ENCODE measurements at regions not wholly inside any gene's neighbourhood (a gene's known extent, or its start where the extent isn't known, plus 50 kb on each side); places are given as distances from the start of the nearest gene placed in this dataset.
"Not testable (repeated sequence)": the region's sequence is repeated elsewhere in the genome, so short reads cannot be mapped to it uniquely, and the experiment has no call there.

DNA sequence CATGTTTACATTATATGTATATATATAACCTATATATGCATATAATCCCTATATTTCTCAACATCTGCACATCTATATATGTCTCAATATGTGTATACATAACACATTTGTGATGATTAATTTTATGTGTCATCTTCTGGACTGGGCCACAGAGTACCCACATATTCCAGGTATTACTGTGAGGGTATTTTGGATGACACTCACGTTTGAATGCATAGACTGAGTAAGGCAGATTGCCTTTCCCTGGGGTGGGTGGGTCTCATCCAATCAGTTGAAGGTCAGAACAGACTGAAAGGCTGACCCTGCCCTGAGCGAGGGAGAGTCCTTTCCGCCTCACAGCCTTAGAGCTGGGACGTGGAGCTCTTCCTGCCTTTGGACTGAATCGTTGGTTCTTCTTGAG, 295.2 kb upstream of the PFKP start:
- H3K36me3 Mint-ChIP-seq (ENCODE audit: low read depth): no peaks in the 10 kb centered on the region
- no peak overlapping the region for H3K4me3 Mint-ChIP-seq
- intact Hi-C loops (cut with micrococcal nuclease): no loop called here
- CTCF ChIA-PET: no interaction called here
- no peaks in the 10 kb centered on the region for H3K4me1 Mint-ChIP-seq (ENCODE audit: low read depth)
- no peak for DNase-seq
- H3K9me3 Mint-ChIP-seq: no peaks in the 10 kb centered on the region
- peaks cover 14% of the 10 kb centered on the region for H3K27me3 Mint-ChIP-seq (ENCODE audit: low read depth)
- H3K27ac Mint-ChIP-seq: no peak overlapping the region

DNA sequence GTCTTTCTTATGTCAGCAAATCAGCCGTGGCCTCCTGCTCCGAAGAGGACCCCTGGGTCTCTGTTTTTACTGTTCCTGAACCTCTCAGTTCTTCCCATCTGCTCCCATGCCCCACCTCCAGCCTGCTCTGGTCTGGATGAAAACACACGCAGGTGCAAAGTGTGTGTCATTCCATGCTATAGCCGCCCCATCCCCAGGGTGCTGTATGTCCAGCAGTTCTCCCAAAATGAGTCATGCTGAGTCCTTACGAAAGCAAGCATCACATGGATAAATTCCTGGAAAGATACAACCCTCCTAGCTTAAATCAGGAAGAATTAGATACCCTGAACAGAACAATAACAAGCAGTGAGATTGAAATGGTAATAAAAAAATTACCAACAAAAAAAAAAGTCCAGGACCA, 300.1 kb upstream of the PFKP start:
- H3K27me3 Mint-ChIP-seq (ENCODE audit: low read depth): peaks cover 28% of the 10 kb centered on the region
- H3K9me3 Mint-ChIP-seq; H3K4me1 Mint-ChIP-seq (ENCODE audit: low read depth); intact Hi-C loops (cut with micrococcal nuclease); H3K27ac Mint-ChIP-seq; H3K36me3 Mint-ChIP-seq (ENCODE audit: low read depth); CTCF ChIA-PET; H3K4me3 Mint-ChIP-seq; DNase-seq: not testable (repeated sequence)

DNA sequence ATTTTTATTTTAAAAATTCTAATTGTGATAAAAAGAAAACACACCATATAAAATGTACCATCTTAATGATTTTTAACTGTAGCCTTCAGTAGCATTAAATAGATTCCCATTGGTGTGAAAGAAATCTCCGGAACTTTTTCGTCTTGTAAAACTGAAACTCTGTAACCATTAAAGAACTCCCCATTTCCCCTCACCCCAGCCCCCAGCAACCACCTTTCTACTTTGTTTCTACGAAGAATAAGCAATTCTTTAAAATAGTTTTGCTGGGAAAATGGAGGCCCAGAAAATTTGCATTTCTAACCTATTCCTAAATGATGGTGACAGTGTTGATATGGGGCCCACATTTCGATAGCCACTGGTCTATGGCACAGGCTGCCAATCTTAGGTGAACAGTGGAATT, 305.4 kb upstream of the PFKP start:
- no peaks in the 10 kb centered on the region for H3K9me3 Mint-ChIP-seq
- no peak for DNase-seq
- CTCF ChIA-PET: interaction anchor here (0.6 kb wide), 1 partner anchor 213 kb away, joined by 3 read pairs; no protein-coding TSS in a partner anchor
- H3K36me3 Mint-ChIP-seq (ENCODE audit: low read depth): no peaks in the 10 kb centered on the region
- no peaks in the 10 kb centered on the region for H3K4me1 Mint-ChIP-seq (ENCODE audit: low read depth)
- no peak overlapping the region for H3K4me3 Mint-ChIP-seq
- no peak overlapping the region for H3K27ac Mint-ChIP-seq
- peaks cover 36% of the 10 kb centered on the region for H3K27me3 Mint-ChIP-seq (ENCODE audit: low read depth)
- intact Hi-C loops (cut with micrococcal nuclease): no loop called here

DNA sequence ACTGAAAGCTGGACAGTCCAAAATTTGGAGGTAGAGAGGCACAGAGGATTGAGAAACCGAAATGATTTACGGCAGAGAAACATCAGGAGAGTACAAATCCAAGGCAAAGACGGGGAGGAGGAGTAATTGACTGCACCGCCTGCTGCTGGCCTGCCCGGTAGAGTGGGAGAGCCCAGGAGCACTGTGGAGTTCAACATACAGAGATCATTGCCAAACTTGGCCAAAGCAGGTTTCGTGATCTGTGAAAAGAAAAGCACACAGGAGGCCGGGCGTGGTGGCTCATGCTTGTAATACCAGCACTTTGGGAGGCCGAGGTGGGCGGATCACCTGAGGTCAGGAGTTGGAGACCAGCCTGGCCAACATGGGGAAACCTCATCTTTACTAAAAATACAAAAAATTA, 306.0 kb upstream of the PFKP start:
- Mint-ChIP-seq H3K4me3 (no peak overlapping the region), H3K9me3 (no peaks in the 10 kb centered on the region)

DNA sequence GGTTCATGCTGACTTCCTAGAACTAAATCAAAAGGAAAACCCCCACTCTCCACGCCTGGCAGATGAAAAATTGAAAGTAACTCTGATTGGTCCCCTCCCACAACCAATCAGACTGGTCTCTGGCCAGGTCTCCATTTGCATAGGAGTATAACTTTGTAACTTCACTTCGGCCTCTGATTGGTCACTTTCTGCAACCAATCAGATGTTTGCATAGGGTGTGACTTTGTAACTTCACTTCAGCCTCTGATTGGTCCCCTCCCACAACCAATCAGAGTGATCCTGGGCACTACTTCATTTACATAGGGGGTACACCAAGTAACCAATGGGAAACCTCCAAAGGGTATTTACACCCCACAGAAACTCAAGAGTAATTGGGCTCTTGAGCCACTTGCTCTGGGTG, 306.6 kb upstream of the PFKP start:
- H3K9me3 Mint-ChIP-seq: no peaks in the 10 kb centered on the region
- peaks cover 38% of the 10 kb centered on the region for H3K27me3 Mint-ChIP-seq (ENCODE audit: low read depth)
- no peaks in the 10 kb centered on the region for H3K36me3 Mint-ChIP-seq (ENCODE audit: low read depth)
- CTCF ChIA-PET: no interaction called here
- H3K4me1 Mint-ChIP-seq (ENCODE audit: low read depth): no peaks in the 10 kb centered on the region
- H3K4me3 Mint-ChIP-seq: no peak overlapping the region
- DNase-seq: no peak
- intact Hi-C loops (cut with micrococcal nuclease): no loop called here
- H3K27ac Mint-ChIP-seq: no peak overlapping the region

More for the DNA sequence above, 306.0 kb upstream of the PFKP start:
- Mint-ChIP-seq H3K36me3 (ENCODE audit: low read depth) (no peaks in the 10 kb centered on the region), H3K27me3 (ENCODE audit: low read depth) (peaks cover 36% of the 10 kb centered on the region), H3K27ac (no peak overlapping the region), H3K4me1 (ENCODE audit: low read depth) (no peaks in the 10 kb centered on the region)
- CTCF ChIA-PET: no interaction called here
- intact Hi-C loops (cut with micrococcal nuclease): no loop called here
- DNase-seq: no peak

DNA sequence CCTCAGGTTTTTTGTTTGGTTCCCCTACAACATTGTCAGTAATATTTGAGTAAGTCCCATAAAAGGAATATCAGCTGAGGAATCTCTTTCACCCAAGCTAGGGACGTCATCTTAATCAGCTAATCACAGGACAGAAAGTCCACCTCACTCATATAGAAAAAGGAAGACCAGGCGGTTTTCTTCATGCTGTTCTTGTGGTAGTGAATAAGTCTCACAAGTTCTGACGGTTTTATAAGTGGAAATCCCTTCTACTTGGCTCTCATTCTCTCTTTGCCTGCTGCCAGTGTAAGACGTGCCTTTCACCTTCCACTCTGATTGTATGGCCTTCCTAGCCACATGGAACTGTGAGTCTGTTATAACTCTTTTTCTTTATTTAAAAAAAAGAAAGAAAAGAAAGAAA, 308.1 kb upstream of the PFKP start:
- Mint-ChIP-seq H3K36me3 (ENCODE audit: low read depth) (no peaks in the 10 kb centered on the region), H3K9me3 (no peaks in the 10 kb centered on the region), H3K4me1 (ENCODE audit: low read depth) (no peaks in the 10 kb centered on the region), H3K4me3 (no peak overlapping the region), H3K27ac (no peak overlapping the region), H3K27me3 (ENCODE audit: low read depth) (peaks cover 37% of the 10 kb centered on the region)
- CTCF ChIA-PET: no interaction called here
- DNase-seq: no peak
- intact Hi-C loops (cut with micrococcal nuclease): no loop called here

DNA sequence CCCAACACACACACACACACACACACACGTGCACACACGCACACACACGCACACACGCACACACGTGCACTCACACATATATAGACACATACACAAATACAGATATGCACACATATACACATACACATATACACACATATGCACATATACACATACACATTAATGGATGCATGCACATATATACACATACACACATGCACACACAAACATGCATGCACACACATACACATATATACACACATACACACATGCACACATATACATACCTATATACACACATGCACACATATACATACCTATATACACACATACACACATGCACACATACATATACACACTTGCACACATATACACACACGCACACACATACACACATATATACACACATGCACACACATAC, 312.4 kb upstream of the PFKP start:
- H3K4me1 Mint-ChIP-seq (ENCODE audit: low read depth): no peaks in the 10 kb centered on the region
- H3K4me3 Mint-ChIP-seq: no peak overlapping the region
- no peaks in the 10 kb centered on the region for H3K36me3 Mint-ChIP-seq (ENCODE audit: low read depth)
- H3K9me3 Mint-ChIP-seq: no peaks in the 10 kb centered on the region
- no peak for DNase-seq
- peaks cover 11% of the 10 kb centered on the region for H3K27me3 Mint-ChIP-seq (ENCODE audit: low read depth)
- no peak overlapping the region for H3K27ac Mint-ChIP-seq
- CTCF ChIA-PET: no interaction called here
- intact Hi-C loops (cut with micrococcal nuclease): no loop called here

DNA sequence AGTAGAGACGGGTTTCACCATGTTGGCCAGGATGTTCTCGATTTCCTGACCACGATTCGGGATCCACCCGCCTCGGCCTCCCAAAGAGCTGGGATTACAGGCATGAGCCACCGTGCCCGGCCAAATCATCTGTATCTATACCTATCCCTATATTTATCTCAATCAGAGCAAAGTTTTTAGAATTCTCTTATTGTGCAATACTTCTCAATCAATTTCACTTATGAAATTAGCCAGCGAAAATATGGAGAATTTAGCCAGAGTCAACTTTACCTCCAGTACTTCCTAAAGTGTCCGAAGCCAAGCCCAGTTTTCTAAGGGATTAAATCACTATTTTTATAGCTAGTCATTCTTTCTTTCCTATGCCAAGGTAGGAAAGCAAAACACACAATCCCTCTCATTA, 319.1 kb upstream of the PFKP start:
- DNase-seq: no peak
- Mint-ChIP-seq H3K36me3 (ENCODE audit: low read depth) (no peaks in the 10 kb centered on the region), H3K27me3 (ENCODE audit: low read depth) (peaks cover 5% of the 10 kb centered on the region), H3K4me3 (no peak overlapping the region), H3K4me1 (ENCODE audit: low read depth) (no peaks in the 10 kb centered on the region), H3K9me3 (no peaks in the 10 kb centered on the region), H3K27ac (no peak overlapping the region)
- intact Hi-C loops (cut with micrococcal nuclease): no loop called here
- CTCF ChIA-PET: no interaction called here

DNA sequence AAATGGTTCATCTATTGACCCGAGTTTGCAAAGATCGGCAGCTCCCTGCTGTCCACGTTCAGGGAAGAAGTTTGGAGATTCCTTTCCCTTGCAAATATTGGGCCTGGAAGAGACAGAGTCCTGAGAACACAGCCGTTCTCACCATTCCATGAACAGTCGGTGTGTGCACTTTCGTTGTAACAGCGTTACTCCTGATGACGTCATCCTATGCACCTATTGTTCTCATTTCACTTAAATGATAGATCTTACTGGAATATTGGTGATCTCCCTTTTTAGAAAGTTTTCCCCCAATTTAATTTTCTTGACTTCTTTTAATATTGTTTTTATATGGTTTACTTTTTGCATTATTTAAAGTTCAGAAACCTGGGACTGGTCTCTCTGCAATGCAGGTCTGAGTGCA, 320.7 kb upstream of the PFKP start:
- Mint-ChIP-seq H3K4me3 (no peak overlapping the region), H3K27me3 (ENCODE audit: low read depth) (peaks cover 11% of the 10 kb centered on the region), H3K4me1 (ENCODE audit: low read depth) (no peaks in the 10 kb centered on the region), H3K27ac (no peak overlapping the region), H3K9me3 (no peaks in the 10 kb centered on the region), H3K36me3 (ENCODE audit: low read depth) (no peaks in the 10 kb centered on the region)
- CTCF ChIA-PET: no interaction called here
- intact Hi-C loops (cut with micrococcal nuclease): no loop called here
- no peak for DNase-seq

DNA sequence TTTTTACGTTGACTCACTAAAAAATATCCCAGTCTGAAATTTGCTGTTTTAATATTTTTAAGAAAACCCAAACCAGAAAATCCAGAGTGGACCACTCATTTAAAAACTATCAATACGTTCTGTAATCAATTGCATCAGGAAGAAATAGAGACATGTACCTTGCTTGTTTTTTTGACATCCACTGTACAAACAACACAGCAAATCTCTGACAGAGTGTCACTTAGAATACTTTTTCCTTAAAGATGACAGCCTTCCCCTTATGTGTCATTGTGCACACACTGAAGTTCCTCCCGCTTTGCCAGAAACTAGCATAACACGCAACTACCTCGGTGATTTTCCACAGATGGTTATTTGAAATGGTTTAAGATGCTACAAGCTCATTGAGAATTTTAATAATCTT, 321.7 kb upstream of the PFKP start:
- H3K9me3 Mint-ChIP-seq: no peaks in the 10 kb centered on the region
- peaks cover 13% of the 10 kb centered on the region for H3K27me3 Mint-ChIP-seq (ENCODE audit: low read depth)
- no peaks in the 10 kb centered on the region for H3K36me3 Mint-ChIP-seq (ENCODE audit: low read depth)
- CTCF ChIA-PET: no interaction called here
- DNase-seq: no peak
- no peaks in the 10 kb centered on the region for H3K4me1 Mint-ChIP-seq (ENCODE audit: low read depth)
- intact Hi-C loops (cut with micrococcal nuclease): no loop called here
- no peak overlapping the region for H3K27ac Mint-ChIP-seq
- no peak overlapping the region for H3K4me3 Mint-ChIP-seq

DNA sequence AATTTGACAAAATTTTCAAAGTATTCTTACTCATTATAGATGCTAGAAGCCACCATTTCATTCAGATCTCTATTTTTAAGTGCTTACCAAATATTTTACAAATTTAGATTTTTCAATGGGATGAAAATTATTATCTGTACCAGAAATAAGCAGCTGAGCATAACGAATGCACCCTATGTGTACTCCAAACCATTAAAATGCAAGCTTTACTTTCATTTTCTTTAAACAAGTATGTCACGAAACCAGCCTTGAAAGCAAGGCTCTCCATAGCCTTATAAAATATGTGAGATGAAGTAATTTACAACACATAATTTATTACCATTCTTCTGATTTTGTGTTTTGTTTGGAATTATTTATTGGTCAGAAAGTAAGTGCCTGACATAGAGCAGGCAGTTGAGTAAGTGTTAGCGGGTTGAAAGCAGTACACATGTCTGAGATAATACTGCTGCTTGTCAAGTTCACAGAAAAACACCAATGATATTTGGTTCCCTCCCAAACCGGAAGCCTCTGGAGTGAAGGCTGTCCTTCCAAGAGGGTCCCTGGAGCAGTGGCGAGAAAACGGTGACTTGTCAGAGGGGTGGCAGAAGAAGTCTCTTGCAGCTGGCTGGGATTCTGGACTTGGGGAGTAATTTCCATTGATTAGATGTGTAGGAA, 322.7 kb upstream of the PFKP start:
- H3K4me1 Mint-ChIP-seq (ENCODE audit: low read depth): no peaks in the 10 kb centered on the region
- intact Hi-C loops (cut with micrococcal nuclease): no loop called here
- DNase-seq: no peak
- peaks cover 13% of the 10 kb centered on the region for H3K27me3 Mint-ChIP-seq (ENCODE audit: low read depth)
- no peak overlapping the region for H3K4me3 Mint-ChIP-seq
- H3K9me3 Mint-ChIP-seq: no peaks in the 10 kb centered on the region
- no peaks in the 10 kb centered on the region for H3K36me3 Mint-ChIP-seq (ENCODE audit: low read depth)
- CTCF ChIA-PET: no interaction called here
- H3K27ac Mint-ChIP-seq: no peak overlapping the region

DNA sequence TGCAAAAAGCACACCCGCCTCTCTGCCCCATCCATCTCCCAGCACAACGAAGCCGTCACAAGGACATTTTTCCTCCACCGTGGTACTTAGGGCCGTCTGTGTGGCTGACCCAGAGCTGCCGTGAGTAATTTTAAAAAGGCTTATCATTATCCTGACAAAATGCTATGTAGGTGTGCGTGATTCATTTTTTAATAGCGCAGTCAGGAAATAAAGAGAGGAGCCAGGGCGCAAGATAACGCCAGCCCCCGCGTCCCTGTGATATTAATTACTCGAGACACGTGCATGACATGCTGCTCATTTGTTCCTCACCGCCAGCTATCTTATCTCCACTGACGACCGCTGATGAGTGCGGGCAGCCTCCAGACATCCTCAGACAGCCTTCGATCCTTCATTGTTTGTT, 332.7 kb upstream of the PFKP start:
- H3K36me3 Mint-ChIP-seq (ENCODE audit: low read depth): no peaks in the 10 kb centered on the region
- intact Hi-C loops (cut with micrococcal nuclease): no loop called here
- H3K27ac Mint-ChIP-seq: no peak overlapping the region
- peaks cover 2% of the 10 kb centered on the region for H3K9me3 Mint-ChIP-seq
- H3K4me1 Mint-ChIP-seq (ENCODE audit: low read depth): no peaks in the 10 kb centered on the region
- no peak for DNase-seq
- H3K27me3 Mint-ChIP-seq (ENCODE audit: low read depth): peaks cover 1% of the 10 kb centered on the region
- CTCF ChIA-PET: no interaction called here
- H3K4me3 Mint-ChIP-seq: no peak overlapping the region

DNA sequence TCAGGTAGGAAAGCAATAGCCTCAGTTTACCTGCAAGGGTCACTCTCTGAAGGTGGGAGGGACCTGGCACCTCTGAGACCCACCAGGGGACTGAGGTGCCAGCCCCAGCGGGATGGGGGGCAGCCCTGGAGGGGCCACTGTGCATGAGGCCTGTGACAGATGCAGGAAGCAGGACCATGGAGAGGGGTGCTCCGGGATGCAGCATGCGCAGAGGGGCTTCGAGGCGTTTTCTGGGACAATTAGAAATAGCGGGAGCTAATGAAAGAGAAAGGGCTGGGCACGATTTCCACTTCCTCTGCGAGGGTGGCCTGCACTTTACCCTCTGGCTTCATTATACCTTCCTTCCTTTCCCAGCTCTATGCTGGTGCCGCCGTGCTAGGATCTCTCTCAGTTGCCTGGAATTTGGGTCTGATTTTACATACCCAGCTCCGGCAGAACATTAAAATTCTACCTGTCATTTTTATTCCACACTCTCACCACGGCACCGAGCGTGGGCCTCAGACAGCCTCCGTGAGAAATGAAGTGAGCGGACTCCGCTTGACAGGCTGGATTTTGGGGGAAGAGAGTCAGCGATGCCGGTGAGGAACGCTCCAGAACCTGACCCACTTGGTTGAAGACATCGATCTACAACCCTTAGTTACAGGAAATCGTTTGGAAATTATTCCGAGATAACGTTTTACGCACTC, 333.9 kb upstream of the PFKP start:
- CTCF ChIA-PET: no interaction called here
- DNase-seq: no peak
- Mint-ChIP-seq H3K27ac (no peak overlapping the region), H3K4me1 (ENCODE audit: low read depth) (no peaks in the 10 kb centered on the region), H3K36me3 (ENCODE audit: low read depth) (no peaks in the 10 kb centered on the region), H3K9me3 (peaks cover 2% of the 10 kb centered on the region), H3K4me3 (no peak overlapping the region), H3K27me3 (ENCODE audit: low read depth) (peaks cover 1% of the 10 kb centered on the region)
- intact Hi-C loops (cut with micrococcal nuclease): no loop called here

All from activated naive CD4-positive, alpha-beta T cell treated with anti-CD3 and anti-CD28 coated beads for 36 hours (primary cell).